ENCODE measurements at regions not wholly inside any gene's neighbourhood (a gene's known extent, or its start where the extent isn't known, plus 50 kb on each side); places are given as distances from the start of the nearest gene placed in this dataset.

- no peaks in the 10 kb centered on the region for H3K27me3 ChIP-seq
- WGBS, 2 donors = 82 to 92% methylated on average over 3 of the region's 3 CpGs
- no peak for FAIRE-seq
- no peak overlapping the region for H3K4me3 ChIP-seq
- no peak for TF ChIP-seq CTCF (IDR thresholded peaks at IDR 0.05)
- no peak for ATAC-seq
- intact Hi-C loops (cut with DNase I) = no loop called here
- no peak for DNase-seq
- H3K9me3 ChIP-seq = no peaks in the 10 kb centered on the region
- H3K36me3 ChIP-seq = no peaks in the 10 kb centered on the region
- H3K4me1 ChIP-seq = no peaks in the 10 kb centered on the region
- no peak overlapping the region for H3K27ac ChIP-seq
Observed at GRCh38 chr13:44068169-44068568, 188.5 kb downstream of the LACC1 start.

GRCh38 chr13:44068737-44069136 lies 189.0 kb downstream of the LACC1 start:
- Histone ChIP-seq H3K4me1 (no peaks in the 10 kb centered on the region), H3K9me3 (no peaks in the 10 kb centered on the region), H3K4me3 (no peak overlapping the region), H3K27me3 (no peaks in the 10 kb centered on the region), H3K36me3 (no peaks in the 10 kb centered on the region), H3K27ac (no peak overlapping the region)
- intact Hi-C loops (cut with DNase I) = no loop called here
- 15 to 17% methylated on average over 4 of the region's 4 CpGs for WGBS, 2 donors
- no peak for DNase-seq
- TF ChIP-seq CTCF (IDR thresholded peaks at IDR 0.05) = no peak
- ATAC-seq = peak; percentile 67 to 85 (median 70)
- FAIRE-seq = no peak

DNA sequence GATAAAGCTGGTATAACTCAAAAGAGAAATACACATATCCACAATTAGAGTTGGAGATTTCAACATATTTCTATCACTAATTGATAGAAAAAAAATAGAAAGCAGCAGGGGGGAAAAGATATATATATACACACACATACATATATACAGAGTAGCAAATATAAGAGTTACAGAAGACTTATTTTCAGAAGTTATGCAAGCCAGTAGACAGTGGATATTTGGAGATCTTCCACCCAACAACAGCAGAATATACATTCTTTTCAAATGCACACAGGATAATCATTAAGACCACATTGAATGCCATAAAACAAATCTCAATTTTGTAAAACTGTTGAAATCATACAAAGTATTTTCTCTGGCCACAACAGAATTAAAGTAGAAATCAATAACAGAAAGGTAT lies 192.8 kb downstream of the LACC1 start:
- no peak for FAIRE-seq
- no peak for ATAC-seq
- intact Hi-C loops (cut with DNase I) = no loop called here

DNA sequence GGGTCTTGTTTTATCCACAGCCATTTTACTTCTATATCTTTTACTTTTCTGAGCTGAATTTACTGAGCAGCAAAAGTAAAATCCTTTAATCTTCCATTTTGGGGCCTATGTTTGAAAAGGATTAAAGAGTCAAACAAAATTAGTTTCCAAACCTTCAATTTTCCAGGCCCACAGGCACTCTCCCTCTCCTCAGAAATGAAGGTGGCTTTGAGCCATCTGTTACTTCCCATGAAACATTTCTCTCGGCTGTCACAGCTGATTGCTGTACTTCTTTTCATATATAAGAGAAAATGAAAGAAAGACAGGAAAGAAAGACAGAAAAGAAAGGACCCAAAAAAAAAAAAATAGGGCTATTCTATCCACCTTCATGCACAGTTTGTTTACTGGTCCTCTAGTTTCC lies 194.9 kb downstream of the LACC1 start:
- no peak overlapping the region for H3K27ac ChIP-seq
- no peak for TF ChIP-seq CTCF (IDR thresholded peaks at IDR 0.05)
- no peaks in the 10 kb centered on the region for H3K9me3 ChIP-seq
- FAIRE-seq (no peak), DNase-seq (no peak), ATAC-seq (no peak)
- intact Hi-C loops (cut with DNase I) = no loop called here
- H3K4me1 ChIP-seq = no peaks in the 10 kb centered on the region
- H3K36me3 ChIP-seq = no peaks in the 10 kb centered on the region
- no peak overlapping the region for H3K4me3 ChIP-seq
- WGBS, 2 donors = 38 to 49% methylated on average over 1 of the region's 1 CpG
- no peaks in the 10 kb centered on the region for H3K27me3 ChIP-seq

More for the DNA sequence above, 192.8 kb downstream of the LACC1 start:
- Histone ChIP-seq H3K4me1 (no peaks in the 10 kb centered on the region), H3K36me3 (no peaks in the 10 kb centered on the region), H3K9me3 (no peaks in the 10 kb centered on the region), H3K27ac (no peak overlapping the region), H3K27me3 (no peaks in the 10 kb centered on the region), H3K4me3 (no peak overlapping the region)
- no peak for DNase-seq
- no peak for TF ChIP-seq CTCF (IDR thresholded peaks at IDR 0.05)

DNA sequence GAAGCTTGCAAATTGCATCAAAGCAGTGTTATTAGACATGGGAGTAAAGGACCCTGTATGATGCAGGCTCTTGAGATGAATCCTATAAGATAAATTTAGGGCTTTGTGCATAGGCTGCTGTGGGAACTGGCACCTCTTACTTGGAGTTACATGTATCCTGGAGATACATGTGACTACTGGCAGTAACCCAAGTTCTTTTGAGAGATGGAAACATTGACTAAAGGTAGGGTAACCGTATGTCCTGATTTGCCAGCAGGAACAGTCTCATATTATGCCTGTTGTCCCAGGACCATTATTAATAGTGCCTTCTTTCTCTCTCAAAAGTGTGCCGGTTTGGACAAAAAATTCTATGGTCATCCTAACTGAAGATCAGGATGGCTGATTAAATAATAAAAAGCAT lies 195.4 kb downstream of the LACC1 start:
- no peak for ATAC-seq
- Histone ChIP-seq H3K4me3 (no peak overlapping the region), H3K27me3 (no peaks in the 10 kb centered on the region), H3K4me1 (no peaks in the 10 kb centered on the region), H3K36me3 (no peaks in the 10 kb centered on the region), H3K9me3 (no peaks in the 10 kb centered on the region), H3K27ac (no peak overlapping the region)
- 60 to 66% methylated on average over 2 of the region's 2 CpGs for WGBS, 2 donors
- no peak for TF ChIP-seq CTCF (IDR thresholded peaks at IDR 0.05)
- DNase-seq = no peak
- FAIRE-seq = no peak
- intact Hi-C loops (cut with DNase I) = no loop called here
